GM21528 (cell line): ENCODE measurements at regions not wholly inside any gene's neighbourhood (a gene's known extent, or its start where the extent isn't known, plus 50 kb on each side); places are given as distances from the start of the nearest gene placed in this dataset.

Experiments used
- ATAC-seq: cut with Tn5 transposase; IDR thresholded peaks from one replicate; pipeline ENCODE4 v1.9.1; 2021; ENCODE audit warnings: mild to moderate bottlenecking, moderate library complexity; ENCODE audit not compliant: unreplicated experiment, low FRiP score

GRCh38 chr15:99507504-99508310 lies 58.1 kb upstream of the MEF2A start:
- ATAC-seq, result no peak

- ATAC-seq, result no peak
Observed at GRCh38 chr15:99508311-99508645, 57.5 kb upstream of the MEF2A start.

GRCh38 chr15:99508852-99509251 lies 56.9 kb upstream of the MEF2A start:
- no peak for ATAC-seq

GRCh38 chr15:99509686-99510461 lies 55.9 kb upstream of the MEF2A start:
- ATAC-seq, result no peak

- ATAC-seq, result no peak
Observed at GRCh38 chr15:99511531-99511865, 54.3 kb upstream of the MEF2A start.

- peak; percentile 61 for ATAC-seq
Observed at GRCh38 chr15:99511866-99512661, 53.7 kb upstream of the MEF2A start.

- no peak for ATAC-seq
Observed at GRCh38 chr15:99514306-99514705, 51.5 kb upstream of the MEF2A start.
